DMS53 (cell line): ENCODE measurements at regions not wholly inside any gene's neighbourhood (a gene's known extent, or its start where the extent isn't known, plus 50 kb on each side); places are given as distances from the start of the nearest gene placed in this dataset.
A peak's percentile ranks its signal among the peaks of the same experiment; 100 is the strongest.
"Not testable (repeated sequence)": the region's sequence is repeated elsewhere in the genome, so short reads cannot be mapped to it uniquely, and the experiment has no call there.

Experiments used
- DNase-seq: peaks from one replicate; lab custom pipeline; 2025; lab: John Stamatoyannopoulos, UW

DNA sequence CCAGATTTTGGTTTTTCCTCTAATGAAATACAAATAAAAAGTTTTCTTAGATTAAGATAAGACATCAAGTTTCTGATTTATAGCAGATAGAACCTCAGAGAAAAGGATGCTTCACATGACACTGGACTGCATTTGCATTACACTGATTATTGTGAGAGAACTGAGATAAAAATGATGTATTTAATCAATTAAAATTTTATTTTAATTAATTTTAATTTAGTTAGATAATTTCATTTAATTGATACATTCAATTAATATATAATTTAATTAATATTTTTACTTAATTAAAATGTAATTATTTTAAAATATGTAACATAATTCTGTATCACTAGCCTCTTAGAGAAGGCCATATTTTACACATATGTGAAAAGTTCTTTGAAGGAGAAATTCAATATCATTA, 759.4 kb downstream of the TTLL7 start:
- not testable (repeated sequence) for DNase-seq

GRCh38 chr1:83238654-83239053, 760.3 kb downstream of the TTLL7 start:
- DNase-seq, result not testable (repeated sequence)

GRCh38 chr1:83219788-83220187, 779.1 kb downstream of the TTLL7 start:
- not testable (repeated sequence) for DNase-seq

- not testable (repeated sequence) for DNase-seq
Measured at GRCh38 chr1:83218036-83218716, 780.8 kb downstream of the TTLL7 start.

DNA sequence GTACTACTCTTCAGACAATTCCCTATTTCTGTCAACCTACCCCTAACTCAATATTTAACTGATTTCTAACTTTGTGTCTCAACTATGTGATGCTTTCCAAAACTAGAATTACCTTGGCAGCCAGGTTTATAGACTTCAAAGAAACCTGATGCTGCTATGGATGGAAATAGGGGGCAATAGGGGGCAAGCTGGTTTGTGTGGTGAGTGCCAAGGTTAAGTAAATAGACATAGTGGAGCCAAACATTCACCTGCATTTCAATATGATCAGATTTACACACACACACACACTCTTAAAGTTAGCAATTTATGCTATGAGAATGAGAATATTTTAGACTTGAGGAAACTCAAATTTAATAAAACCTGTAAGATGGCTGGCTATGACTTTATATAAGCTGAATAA, 784.6 kb downstream of the TTLL7 start:
- not testable (repeated sequence) for DNase-seq

- not testable (repeated sequence) for DNase-seq
Measured at GRCh38 chr1:83213648-83214047, 785.3 kb downstream of the TTLL7 start.

DNA sequence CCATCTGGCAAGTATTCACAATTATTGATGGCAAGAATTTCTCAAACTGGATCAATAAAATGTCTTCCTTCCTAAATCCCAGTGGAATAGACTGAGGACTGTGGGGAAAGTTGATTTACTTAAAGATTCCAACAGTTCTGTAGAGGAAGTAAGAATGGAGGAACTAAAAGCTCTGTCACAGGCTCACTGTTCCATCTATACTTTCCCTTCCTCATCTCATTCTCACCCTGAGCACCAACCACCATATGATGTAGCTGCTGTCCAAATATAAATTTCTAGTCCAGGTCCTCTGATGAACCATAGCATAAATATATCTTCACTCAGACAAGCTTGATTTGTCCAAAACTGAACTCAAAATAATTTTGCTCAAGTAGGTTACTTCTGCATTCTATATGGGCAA, 786.9 kb downstream of the TTLL7 start:
- DNase-seq, result not testable (repeated sequence)

- DNase-seq, result peak; percentile 47
Measured at GRCh38 chr1:83208540-83208939, 790.4 kb downstream of the TTLL7 start.

DNA sequence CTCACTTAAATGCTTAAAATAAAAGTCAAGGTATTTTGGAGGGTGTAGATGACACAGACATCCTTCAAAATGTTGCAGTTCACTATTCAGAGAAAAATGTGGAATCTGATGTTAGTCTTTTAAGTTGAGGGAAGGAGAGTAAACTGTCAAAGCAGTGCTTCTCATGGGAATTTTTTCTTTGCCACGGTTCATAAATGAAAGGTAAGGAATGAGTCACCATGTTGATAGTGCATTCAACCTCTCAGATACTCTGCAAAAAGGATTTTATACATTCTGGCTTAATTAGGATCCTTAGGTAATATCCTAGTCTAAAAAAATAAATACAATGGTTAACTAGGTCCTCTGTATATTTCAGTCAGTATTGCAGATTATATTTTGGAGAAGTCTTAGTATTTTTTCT, 804.3 kb downstream of the TTLL7 start:
- DNase-seq, result not testable (repeated sequence)

- peak; percentile 80 for DNase-seq
Measured at GRCh38 chr1:83182033-83182728, 816.8 kb downstream of the TTLL7 start.

DNA sequence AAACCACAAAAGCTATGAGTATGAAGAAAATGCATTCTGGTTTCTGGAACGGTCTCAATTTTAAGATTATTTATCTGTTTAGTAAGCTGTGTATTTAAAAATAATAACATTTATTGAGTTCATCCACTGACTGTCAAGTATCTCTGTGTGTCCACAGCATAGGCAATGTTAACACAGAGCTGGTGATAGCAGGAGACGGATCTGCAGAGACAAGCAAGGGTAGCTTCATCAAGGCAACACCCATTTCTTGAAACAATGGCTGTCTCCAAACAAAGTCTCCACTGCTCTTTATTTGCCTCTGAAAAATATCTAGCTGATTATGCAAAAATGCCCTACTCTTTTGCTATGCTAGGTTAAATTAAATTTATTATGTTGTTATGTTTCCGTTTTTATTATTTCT, 818.3 kb downstream of the TTLL7 start:
- peak; percentile 38 for DNase-seq

GRCh38 chr1:83167634-83168033, 831.3 kb downstream of the TTLL7 start:
- DNase-seq, result not testable (repeated sequence)

DNA sequence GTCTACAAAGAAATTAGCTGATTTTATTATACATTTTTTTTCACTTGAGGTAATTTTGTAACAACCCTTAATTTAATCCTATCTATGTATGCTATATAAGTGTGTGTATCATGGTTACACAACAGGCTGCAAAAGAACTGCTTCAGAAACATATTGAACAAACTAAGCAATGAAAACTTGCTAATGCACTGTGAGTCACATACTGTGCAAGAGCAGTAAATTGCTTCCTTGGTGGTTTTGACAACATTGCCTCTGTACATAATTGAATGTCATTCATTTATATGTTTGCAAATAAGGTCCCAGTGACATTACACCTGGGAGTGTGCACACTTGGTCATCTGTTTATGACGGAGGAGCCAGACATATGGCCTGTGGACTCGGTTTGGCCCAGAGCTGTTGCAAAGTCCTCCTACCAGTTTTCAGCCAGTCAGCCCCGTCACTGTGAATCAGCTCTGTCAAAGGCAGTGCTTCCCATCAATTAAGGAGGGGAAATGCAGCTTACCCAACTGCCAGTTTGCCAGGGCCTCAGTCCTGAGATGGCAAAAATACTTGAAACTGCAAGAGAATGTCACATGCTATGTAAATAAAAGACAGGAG, 835.0 kb downstream of the TTLL7 start:
- DNase-seq, result peak; percentile 8

DNA sequence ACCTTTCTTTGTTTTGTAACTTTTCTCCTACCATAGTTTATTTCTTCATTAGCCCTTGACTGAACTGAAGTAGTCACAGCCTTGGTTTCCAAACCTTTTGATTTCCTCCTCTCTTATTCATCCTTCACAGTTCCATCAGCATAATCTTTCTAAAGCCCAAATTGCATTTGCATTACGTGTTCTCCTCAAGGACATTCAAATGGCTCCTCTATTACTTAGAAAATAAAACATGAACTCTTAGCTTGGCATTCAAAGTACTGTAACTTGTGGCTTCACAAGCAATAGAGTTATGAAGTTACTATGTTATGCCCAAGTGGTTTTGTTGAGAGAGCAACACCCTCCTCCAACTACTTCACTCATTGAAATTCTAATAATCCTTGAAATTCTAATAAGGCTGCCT, 840.0 kb downstream of the TTLL7 start:
- DNase-seq, result not testable (repeated sequence)

DNA sequence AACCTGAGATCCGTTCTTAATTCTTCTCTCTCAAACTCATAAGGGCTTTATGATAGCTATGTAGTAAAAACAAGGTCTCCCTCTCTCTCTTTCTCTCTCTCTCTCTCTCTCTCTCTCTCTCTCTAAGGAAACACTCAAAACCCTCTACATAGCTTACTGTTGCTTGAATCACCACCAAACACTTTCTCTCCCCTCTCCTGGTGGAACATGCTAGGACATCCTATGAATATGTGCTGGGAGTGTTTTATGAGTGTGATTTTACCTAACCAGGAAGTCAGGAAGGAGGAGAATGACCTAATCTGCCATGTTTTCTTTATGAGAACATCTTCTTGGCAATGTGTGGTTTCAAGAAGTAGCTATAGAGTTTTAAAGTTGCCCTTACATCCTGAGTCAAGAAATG, 844.6 kb downstream of the TTLL7 start:
- peak; percentile 35 for DNase-seq

- peak; percentile 79 for DNase-seq
Measured at GRCh38 chr1:83151167-83151898, 847.6 kb downstream of the TTLL7 start.

DNA sequence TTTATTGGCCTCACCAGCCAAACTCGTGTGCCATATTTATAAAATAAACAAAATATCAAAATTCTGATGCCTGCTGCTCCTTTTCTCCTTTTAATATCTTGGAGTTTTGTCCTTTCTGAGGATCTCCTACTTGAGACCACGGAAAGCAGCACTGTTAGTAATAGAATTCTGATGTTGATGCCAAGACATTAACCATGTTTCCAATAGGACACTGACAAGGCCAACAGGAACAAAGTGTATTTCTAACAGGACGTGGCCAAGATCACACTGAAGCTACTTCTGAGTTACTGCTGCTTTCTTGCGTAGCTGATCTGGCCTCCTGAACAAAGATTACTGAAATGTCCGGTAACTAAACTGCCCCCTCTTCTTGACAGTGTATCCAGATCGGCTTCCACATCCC, 848.5 kb downstream of the TTLL7 start:
- DNase-seq, result not testable (repeated sequence)

DNA sequence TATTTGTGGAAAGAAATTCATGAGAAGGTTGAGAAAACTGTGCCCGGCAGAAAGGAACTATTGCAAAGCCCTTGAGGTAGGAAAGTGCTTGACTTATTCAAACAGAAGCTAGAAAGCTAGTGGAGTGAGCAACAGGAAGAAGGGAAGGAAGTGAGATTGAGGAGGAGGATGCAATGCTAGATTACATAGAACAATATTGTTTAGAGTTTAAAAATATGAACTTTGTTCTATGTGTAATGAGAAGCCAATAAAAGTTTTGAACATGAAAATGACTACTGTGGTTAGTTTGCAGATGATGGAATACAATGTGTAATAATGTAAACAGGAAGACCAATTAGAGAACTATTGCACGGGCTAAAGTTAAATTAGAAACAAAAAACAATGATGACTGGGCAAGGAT, 853.1 kb downstream of the TTLL7 start:
- DNase-seq, result not testable (repeated sequence)

DNA sequence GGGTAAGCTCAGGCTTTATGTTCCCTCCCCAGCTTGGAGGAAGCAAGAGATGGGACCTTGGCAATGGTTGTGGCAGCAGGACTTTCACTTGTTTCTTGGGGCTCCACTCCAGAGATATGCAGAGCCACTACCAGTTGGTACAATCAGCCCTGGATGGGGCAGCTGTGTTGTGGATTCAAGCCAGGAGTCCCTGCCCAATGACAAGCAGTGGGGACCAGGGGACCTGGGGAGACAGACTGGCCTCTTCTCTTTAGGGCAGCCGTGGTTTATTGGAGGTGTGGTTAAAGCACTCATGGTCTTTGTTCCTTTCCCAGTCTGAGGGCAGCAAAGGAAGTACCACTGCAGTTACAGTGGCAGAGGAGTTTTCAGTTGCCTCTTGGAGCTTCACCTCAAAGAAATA, 856.1 kb downstream of the TTLL7 start:
- DNase-seq, result not testable (repeated sequence)

DNA sequence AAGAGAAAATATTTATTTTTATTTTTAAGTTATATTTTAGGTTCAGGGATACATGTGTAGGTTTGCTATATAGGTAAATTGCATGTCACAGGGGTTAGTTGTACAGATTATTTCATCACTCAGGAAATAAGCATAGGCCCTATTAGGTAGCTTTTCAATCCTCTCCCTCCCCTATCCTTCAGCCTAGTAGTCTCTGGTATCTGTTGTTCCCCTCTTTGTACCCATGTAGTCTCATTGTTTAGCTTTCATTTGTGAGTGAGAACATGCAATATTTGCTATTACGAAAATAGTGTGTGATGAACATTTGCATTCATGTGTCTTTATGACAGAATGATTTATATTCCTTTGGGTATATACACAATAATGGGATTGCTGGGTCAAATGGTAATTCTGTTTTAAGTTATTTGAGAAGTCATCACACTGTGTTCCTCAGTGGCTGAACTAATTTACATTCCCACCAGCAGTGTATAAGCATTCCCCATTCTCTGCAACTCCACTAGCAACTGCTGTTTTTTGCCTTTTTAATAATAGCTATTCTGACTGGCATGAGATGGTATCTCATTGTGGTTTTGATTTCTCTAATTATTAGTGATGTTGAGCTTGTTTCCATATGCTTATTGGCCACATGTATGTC, 863.3 kb downstream of the TTLL7 start:
- DNase-seq, result not testable (repeated sequence)

DNA sequence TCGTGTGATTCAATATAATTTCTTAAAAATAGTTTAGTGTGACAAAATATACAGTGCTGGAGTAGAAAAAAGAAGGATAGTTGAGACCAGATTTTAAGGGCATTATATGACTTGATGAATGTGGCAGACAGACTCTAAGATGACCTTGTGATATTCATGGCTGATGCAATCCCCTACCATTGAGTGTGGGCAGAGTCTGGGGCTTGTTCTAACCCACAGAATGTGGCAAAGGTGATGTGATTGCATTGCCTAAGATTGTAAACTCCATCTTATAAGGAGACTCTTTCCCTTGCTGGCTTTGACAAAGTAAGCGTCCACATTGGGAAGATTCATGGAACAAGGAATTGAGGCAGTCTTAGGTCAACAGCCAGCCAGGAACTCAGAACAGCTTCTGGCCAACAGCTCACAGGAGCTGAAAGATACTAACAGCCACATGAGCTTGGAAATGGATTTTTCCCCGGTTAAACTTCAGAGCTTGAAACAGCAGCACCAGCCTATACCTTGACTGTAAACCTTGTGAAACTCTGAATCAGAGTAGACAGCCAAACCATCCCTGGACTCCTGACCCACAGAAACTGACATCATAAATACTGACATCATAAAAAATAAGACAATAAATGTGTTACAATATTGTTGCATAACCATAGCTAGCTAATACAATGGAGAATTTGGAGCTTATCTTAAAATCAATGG, 864.5 kb downstream of the TTLL7 start:
- not testable (repeated sequence) for DNase-seq

- DNase-seq, result no peak
Measured at GRCh38 chr1:83131692-83131955, 867.3 kb downstream of the TTLL7 start.
